B cell (primary cell): ENCODE measurements at regions not wholly inside any gene's neighbourhood (a gene's known extent, or its start where the extent isn't known, plus 50 kb on each side); places are given as distances from the start of the nearest gene placed in this dataset.
"Not testable (repeated sequence)": the region's sequence is repeated elsewhere in the genome, so short reads cannot be mapped to it uniquely, and the experiment has no call there.

Experiments
- ATAC-seq: fragments of 200-7000 bp; cut with Tn5 transposase; one replicate; pipeline ENCODE4 v1.10.0; 2021; ENCODE audit warnings: low read depth, mild to moderate bottlenecking, moderate number of reproducible peaks, moderate library complexity
- CTCF ChIA-PET: fragments of 350-600 bp; sonication (Branson Sonifier 250); formaldehyde crosslinking; loops from one replicate; lab custom pipeline; 2021; ENCODE audit warnings: antibody characterized with exemption, inconsistent platforms; lab: Charles Lee
- POLR2A ChIA-PET: fragments of 350-600 bp; sonication (Branson Sonifier 250); formaldehyde crosslinking; loops from one replicate; lab custom pipeline; 2021; ENCODE audit warnings: antibody characterized with exemption; lab: Charles Lee
- DNase-seq: peaks from one replicate; pipeline ENCODE4 v3.0.0; 2013
- H2AFZ ChIP-seq: 2 replicates; pipeline ENCODE4 v1.6.1; 2012; ENCODE audit warnings: mild to moderate bottlenecking, low read depth, low read length; ENCODE audit not compliant: insufficient read depth, poor library complexity, severe bottlenecking
- H3K27ac ChIP-seq, 2 donors: 1 replicate in 1 of 2; 2 replicates in 1 of 2; pipeline ENCODE4 v1.5.1; 2012 to 2013; ENCODE audit warnings: low read length in 2 of 2, mild to moderate bottlenecking in 2 of 2, moderate library complexity in 1 of 2
- H3K27me3 ChIP-seq, 4 experiments: fragments of 200-600 bp in 1 of 4; sonication (generic) in 1 of 4; replicated peaks in 1 of 4; 1 replicate in 2 of 4; 2 replicates in 2 of 4; pipeline versions ENCODE4 v1.6.1 to v1.7.0; 2013 to 2016; ENCODE audit warnings: low read length in 3 of 4, mild to moderate bottlenecking in 2 of 4, mixed read lengths in 1 of 4, moderate library complexity in 1 of 4; ENCODE audit not compliant: insufficient read depth in 4 of 4, control insufficient read depth in 3 of 4; ENCODE audit errors: control extremely low read depth in 1 of 4
- H3K36me3 ChIP-seq, 2 experiments: replicated peaks in 1 of 2; 1 replicate in 1 of 2; 2 replicates in 1 of 2; pipeline versions ENCODE4 v1.6.1 to v1.7.1; 2013; ENCODE audit warnings: low read length in 1 of 2; ENCODE audit not compliant: insufficient read depth in 2 of 2, control insufficient read depth in 1 of 2; ENCODE audit errors: control extremely low read depth in 1 of 2, extremely low read depth in 1 of 2
- H3K4me1 ChIP-seq, 2 donors: fragments of 200-600 bp in 1 of 2; sonication (generic) in 1 of 2; 1 replicate in 1 of 2; 2 replicates in 1 of 2; pipeline versions ENCODE4 v1.5.1 to v1.6.1; 2013 to 2017; ENCODE audit warnings: low read length in 2 of 2; ENCODE audit not compliant: control insufficient read depth in 2 of 2, insufficient read depth in 2 of 2
- H3K4me2 ChIP-seq: replicated peaks from 2 replicates; pipeline ENCODE3; 2012; ENCODE audit warnings: mild to moderate bottlenecking, low read depth, low read length; ENCODE audit not compliant: poor library complexity, severe bottlenecking
- H3K4me3 ChIP-seq, 5 experiments: fragments of 200-600 bp in 1 of 5; sonication (generic) in 1 of 5; 1 replicate in 3 of 5; 2 replicates in 2 of 5; pipeline versions ENCODE4 v1.5.1 to v1.7.0; 2011 to 2016; ENCODE audit warnings: low read length in 4 of 5, mild to moderate bottlenecking in 4 of 5, low read depth in 2 of 5, control low read depth in 1 of 5, moderate library complexity in 1 of 5; ENCODE audit not compliant: insufficient read depth in 1 of 5; ENCODE audit errors: control extremely low read depth in 1 of 5, extremely low read depth in 1 of 5
- H3K79me2 ChIP-seq: fragments of 200-600 bp; sonication (generic); one replicate; pipeline ENCODE4 v1.6.0; 2016; ENCODE audit warnings: low read length; ENCODE audit not compliant: control insufficient read depth, insufficient read depth
- H3K9ac ChIP-seq: fragments of 200-600 bp; sonication (generic); 2 replicates; pipeline ENCODE4 v1.6.1; 2017; ENCODE audit warnings: mild to moderate bottlenecking, low read length, moderate library complexity
- H3K9me3 ChIP-seq, 3 donors: one replicate each; pipeline versions ENCODE4 v1.6.1 to v1.7.1; 2013; ENCODE audit warnings: low read length in 2 of 3; ENCODE audit not compliant: control insufficient read depth in 2 of 3, insufficient read depth in 1 of 3; ENCODE audit errors: control extremely low read depth in 1 of 3
- H4K20me1 ChIP-seq: 2 replicates; pipeline ENCODE4 v1.6.0; 2012; ENCODE audit warnings: mild to moderate bottlenecking, low read length; ENCODE audit not compliant: insufficient read depth, control insufficient read depth, poor library complexity, severe bottlenecking
- H3K27ac Mint-ChIP-seq: one replicate; pipeline ENCODE4 v1.8.0; 2021; ENCODE audit warnings: mixed read lengths
- H3K27me3 Mint-ChIP-seq: one replicate; pipeline ENCODE4 v1.8.0; 2021; ENCODE audit warnings: mixed read lengths
- H3K4me1 Mint-ChIP-seq: one replicate; pipeline ENCODE4 v1.8.0; 2021; ENCODE audit warnings: mixed read lengths
- H3K4me3 Mint-ChIP-seq: one replicate; pipeline ENCODE4 v1.8.0; 2021; ENCODE audit warnings: mixed read lengths
- H3K9me3 Mint-ChIP-seq: one replicate; pipeline ENCODE4 v1.8.0; 2022; ENCODE audit warnings: mixed read lengths; ENCODE audit not compliant: insufficient read depth
- EZH2 ChIP-seq: IDR thresholded peaks from 2 replicates; pipeline ENCODE4 v1.6.1; 2012; ENCODE audit warnings: borderline replicate concordance, low read depth, mild to moderate bottlenecking, moderate library complexity, low read length; ENCODE audit not compliant: insufficient read depth, poor library complexity, severe bottlenecking
- WGBS: methylation state at CpG from one replicate; pipeline ENCODE4 v1.1.5; 2013; ENCODE audit warnings: missing lambda C conversion rate; ENCODE audit not compliant: insufficient coverage; 5-methylcytosine and 5-hydroxymethylcytosine counted together
- intact Hi-C: fragments of 100-400 bp; cut with micrococcal nuclease; formaldehyde crosslinking; loops from one replicate; pipeline ENCODE4 v1.10.0; 2022
- TF ChIP-seq, protein P1 (sequence below): fragments of 200-600 bp; IDR thresholded peaks from one replicate; pipeline ENCODE4 v1.8.0; 2022; ENCODE audit warnings: antibody characterized with exemption, mild to moderate bottlenecking

DNA sequence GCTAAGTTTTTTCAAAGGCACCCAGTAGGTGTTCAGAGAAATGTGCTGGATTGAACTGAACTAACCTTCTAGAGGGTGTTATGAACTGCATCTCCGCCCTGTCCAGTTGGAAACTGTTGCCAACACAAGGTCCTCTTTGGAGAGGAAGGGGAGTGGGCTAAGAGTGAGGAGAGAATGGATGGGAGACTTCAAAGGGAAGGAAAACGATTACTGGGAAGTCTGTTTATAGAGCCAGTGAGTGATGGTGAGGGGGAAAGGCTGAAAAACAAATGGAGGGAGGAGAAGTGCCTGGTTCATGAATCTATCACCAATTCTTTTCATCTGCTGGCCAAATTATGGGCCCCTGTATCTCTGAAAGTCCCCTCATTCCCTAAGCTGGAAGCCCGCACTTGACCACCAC lies 86.0 kb upstream of the TBX5 start:
- Histone ChIP-seq H3K79me2 (no peaks in the 10 kb centered on the region), H3K4me2 (no peak overlapping the region), H3K27me3 (peaks cover 0 to 3% (median 0%) of the 10 kb centered on the region in 4 experiments), H2AFZ (no peak overlapping the region), H3K9ac (no peak overlapping the region), H3K9me3 (no peaks in the 10 kb centered on the region), H3K36me3 (no peaks in the 10 kb centered on the region), H4K20me1 (no peaks in the 10 kb centered on the region), H3K4me3 (no peak overlapping the region), H3K27ac (no peak overlapping the region), H3K4me1 (no peaks in the 10 kb centered on the region)
- CTCF ChIA-PET = no interaction called here
- ATAC-seq = no peak
- POLR2A ChIA-PET = no interaction called here
- DNase-seq = no peak
- Mint-ChIP-seq H3K4me1 (no peaks in the 10 kb centered on the region), H3K4me3 (no peak overlapping the region), H3K27me3 (peaks cover 12% of the 10 kb centered on the region), H3K27ac (no peak overlapping the region), H3K9me3 (no peaks in the 10 kb centered on the region)
- intact Hi-C loops = no loop called here
- TF ChIP-seq, protein P1, sequence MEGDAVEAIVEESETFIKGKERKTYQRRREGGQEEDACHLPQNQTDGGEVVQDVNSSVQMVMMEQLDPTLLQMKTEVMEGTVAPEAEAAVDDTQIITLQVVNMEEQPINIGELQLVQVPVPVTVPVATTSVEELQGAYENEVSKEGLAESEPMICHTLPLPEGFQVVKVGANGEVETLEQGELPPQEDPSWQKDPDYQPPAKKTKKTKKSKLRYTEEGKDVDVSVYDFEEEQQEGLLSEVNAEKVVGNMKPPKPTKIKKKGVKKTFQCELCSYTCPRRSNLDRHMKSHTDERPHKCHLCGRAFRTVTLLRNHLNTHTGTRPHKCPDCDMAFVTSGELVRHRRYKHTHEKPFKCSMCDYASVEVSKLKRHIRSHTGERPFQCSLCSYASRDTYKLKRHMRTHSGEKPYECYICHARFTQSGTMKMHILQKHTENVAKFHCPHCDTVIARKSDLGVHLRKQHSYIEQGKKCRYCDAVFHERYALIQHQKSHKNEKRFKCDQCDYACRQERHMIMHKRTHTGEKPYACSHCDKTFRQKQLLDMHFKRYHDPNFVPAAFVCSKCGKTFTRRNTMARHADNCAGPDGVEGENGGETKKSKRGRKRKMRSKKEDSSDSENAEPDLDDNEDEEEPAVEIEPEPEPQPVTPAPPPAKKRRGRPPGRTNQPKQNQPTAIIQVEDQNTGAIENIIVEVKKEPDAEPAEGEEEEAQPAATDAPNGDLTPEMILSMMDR = no peak
- no peak for TF ChIP-seq EZH2
- 55% methylated on average over 1 of the region's 3 CpGs for WGBS

GRCh38 chr12:114484822-114485459 lies 79.0 kb upstream of the TBX5 start:
- WGBS = 98% methylated on average over 31 of the region's 45 CpGs

More at GRCh38 chr12:114484822-114485459, 79.0 kb upstream of the TBX5 start:
- ATAC-seq, intact Hi-C loops, H3K4me3 Mint-ChIP-seq, H3K9me3 Mint-ChIP-seq, H3K9me3 ChIP-seq, H3K4me3 ChIP-seq, H3K9ac ChIP-seq, DNase-seq, H3K27ac Mint-ChIP-seq, H3K4me1 Mint-ChIP-seq, H4K20me1 ChIP-seq, H3K4me1 ChIP-seq, H3K27ac ChIP-seq, H3K36me3 ChIP-seq, H3K4me2 ChIP-seq, H3K79me2 ChIP-seq, POLR2A ChIA-PET, H2AFZ ChIP-seq, CTCF ChIA-PET: not testable (repeated sequence)
- H3K27me3 ChIP-seq = peaks cover 0 to 25% (median 11%) of the 10 kb centered on the region in 4 experiments
- H3K27me3 Mint-ChIP-seq = peaks cover 32% of the 10 kb centered on the region
